HepG2 (cell line): ENCODE measurements at regions not wholly inside any gene's neighbourhood (a gene's known extent, or its start where the extent isn't known, plus 50 kb on each side); places are given as distances from the start of the nearest gene placed in this dataset.

Experiments used
- ATAC-seq: fragments of 200-7000 bp; cut with Tn5 transposase; 3 replicates; pipeline ENCODE4 v1.9.1; 2020; ENCODE audit warnings: mild to moderate bottlenecking, moderate library complexity
- BruUV-seq: library from RNA; stranded (reverse); fragments of 400-500 nt; replicated peaks from 2 replicates; lab custom pipeline; 2021; lab: Mats Ljungman, UMichigan
- CTCF ChIA-PET: fragments of 300-600 bp; formaldehyde crosslinking; extraction: SDS; loops from one replicate; lab custom pipeline; 2021; ENCODE audit warnings: low total read pairs, inconsistent platforms, low intra/inter-chr PET ratio; lab: Yijun Ruan, JAX
- POLR2A ChIA-PET: fragments of 350-600 bp; sonication (Branson Sonifier 250); formaldehyde crosslinking; loops from one replicate; lab custom pipeline; 2020; ENCODE audit warnings: antibody characterized with exemption, inconsistent platforms; lab: Yijun Ruan, JAX
- DNase-seq: peaks from one replicate; pipeline ENCODE4 v3.0.0-alpha.2; 2015; ENCODE audit warnings: low spot score
- FAIRE-seq: peaks from 3 replicates; lab custom pipeline; 2011; peaks lifted over from hg19 to GRCh38; lab: Jason Lieb, UNC
- H2AFZ ChIP-seq: one replicate; pipeline ENCODE4 v1.6.1; 2011; ENCODE audit warnings: low read length, inconsistent platforms
- H3K27ac ChIP-seq: fragments of 300-600 bp; 3 replicates; pipeline ENCODE4 v1.8.0; 2011; ENCODE audit warnings: mixed run types, mild to moderate bottlenecking, mixed read lengths, low read length, inconsistent platforms; ENCODE audit not compliant: insufficient read depth; ENCODE audit errors: extremely low read length
- H3K27me3 ChIP-seq, 2 experiments: fragments of 200-600 bp in 1 of 2; 2 replicates in 1 of 2; 3 replicates in 1 of 2; pipeline versions ENCODE4 v1.6.0 to v1.8.0; 2011; ENCODE audit warnings: low read length in 2 of 2, mild to moderate bottlenecking in 2 of 2, moderate library complexity in 2 of 2, inconsistent platforms in 1 of 2; ENCODE audit not compliant: insufficient read depth in 2 of 2, control insufficient read depth in 1 of 2
- H3K36me3 ChIP-seq, 2 experiments: fragments of 200-600 bp in 1 of 2; replicated peaks in 1 of 2; 2 replicates in 1 of 2; 3 replicates in 1 of 2; pipeline versions ENCODE4 v1.5.1 to v1.8.0; 2011; ENCODE audit warnings: low read length in 2 of 2, inconsistent platforms in 1 of 2; ENCODE audit not compliant: insufficient read depth in 2 of 2, control insufficient read depth in 1 of 2
- H3K4me1 ChIP-seq: 2 replicates; pipeline ENCODE4 v1.5.1; 2012; ENCODE audit warnings: low read length, inconsistent platforms; ENCODE audit not compliant: insufficient read depth
- H3K4me2 ChIP-seq: 2 replicates; pipeline ENCODE4 v1.6.0; 2011; ENCODE audit warnings: low read depth, low read length, inconsistent platforms
- H3K4me3 ChIP-seq, 3 experiments: fragments of 200-600 bp in 1 of 3; sonication (generic), shearing (Covaris generic) in 1 of 3; replicated peaks in 1 of 3; 2 replicates each; pipeline ENCODE4 v1.5.1; 2011 to 2016; ENCODE audit warnings: low read length in 3 of 3, inconsistent platforms in 2 of 3, low read depth in 2 of 3, mild to moderate bottlenecking in 2 of 3, control low read depth in 1 of 3, mixed read lengths in 1 of 3; ENCODE audit not compliant: insufficient read depth in 1 of 3
- H3K79me2 ChIP-seq: one replicate; pipeline ENCODE4 v1.6.1; 2011; ENCODE audit warnings: low read length, inconsistent platforms; ENCODE audit not compliant: insufficient read depth
- H3K9ac ChIP-seq: 2 replicates; pipeline ENCODE4 v1.6.0; 2011; ENCODE audit warnings: mild to moderate bottlenecking, low read depth, low read length, inconsistent platforms; ENCODE audit not compliant: insufficient read depth
- H3K9me3 ChIP-seq: 2 replicates; pipeline ENCODE4 v1.5.1; 2012; ENCODE audit warnings: mild to moderate bottlenecking, low read length
- H4K20me1 ChIP-seq: 2 replicates; pipeline ENCODE4 v1.6.0; 2011; ENCODE audit warnings: inconsistent platforms, mild to moderate bottlenecking, low read length, moderate library complexity; ENCODE audit not compliant: insufficient read depth
- EHMT2 ChIP-seq: fragments of 200-600 bp; sonication (generic); IDR thresholded peaks from 2 replicates; pipeline ENCODE4 v1.7.0; 2017; ENCODE audit warnings: antibody characterized with exemption, low read depth, low read length, borderline replicate concordance
- EP300 ChIP-seq, 3 experiments: sonication (generic) in 1 of 3; formaldehyde crosslinking in 1 of 3; IDR thresholded peaks; 2 replicates each; pipeline versions ENCODE4 v1.5.1 to v1.6.1; 2011 to 2020; ENCODE audit warnings: low read depth in 2 of 3, low read length in 2 of 3, borderline replicate concordance in 1 of 3, improper control_type of control experiment in 1 of 3, mild to moderate bottlenecking in 1 of 3, missing genetic modification reagents in 1 of 3, moderate library complexity in 1 of 3
- NR3C1 ChIP-seq: sonication (generic); formaldehyde crosslinking; IDR thresholded peaks from 2 replicates; pipeline ENCODE4 v1.4.0; 2020; ENCODE audit warnings: missing genetic modification reagents
- THAP11 ChIP-seq: IDR thresholded peaks from 2 replicates; pipeline ENCODE4 v1.6.1; 2016; ENCODE audit warnings: missing biosample characterization, missing genetic modification reagents
- TSC22D2 ChIP-seq: sonication (generic); formaldehyde crosslinking; IDR thresholded peaks from 2 replicates; pipeline ENCODE4 v1.5.1; 2020; ENCODE audit warnings: missing genetic modification reagents, mild to moderate bottlenecking, borderline replicate concordance
- ZNF782 ChIP-seq: sonication (generic); formaldehyde crosslinking; IDR thresholded peaks from 2 replicates; pipeline ENCODE4 v1.4.0; 2020; ENCODE audit warnings: missing genetic modification reagents, mild to moderate bottlenecking, borderline replicate concordance
- WGBS: methylation state at CpG from one replicate; pipeline ENCODE4 v1.1.6; 2017; ENCODE audit warnings: low lambda C conversion rate; 5-methylcytosine and 5-hydroxymethylcytosine counted together
- in situ Hi-C: cut with HindIII; loops from 2 replicates; pipeline ENCODE4 v1.10.0; 2017; ENCODE audit warnings: low pct_unique_long_range_greater_than_20kb; ENCODE audit not compliant: extremely low pct_ligation_motif_present
- intact Hi-C: fragments of 100-400 bp; cut with micrococcal nuclease; formaldehyde crosslinking; loops from one replicate; pipeline ENCODE4 v1.10.0; 2022; ENCODE audit not compliant: unreplicated experiment
- TF ChIP-seq, protein P1 (sequence below): sonication (generic); formaldehyde crosslinking; IDR thresholded peaks from 2 replicates; pipeline ENCODE4 v1.5.0; 2020; ENCODE audit warnings: mild to moderate bottlenecking, missing genetic modification reagents
- TF ChIP-seq, protein P2 (sequence below): sonication (generic); formaldehyde crosslinking; IDR thresholded peaks from 2 replicates; pipeline ENCODE4 v1.4.0; 2020; ENCODE audit warnings: missing genetic modification reagents

DNA sequence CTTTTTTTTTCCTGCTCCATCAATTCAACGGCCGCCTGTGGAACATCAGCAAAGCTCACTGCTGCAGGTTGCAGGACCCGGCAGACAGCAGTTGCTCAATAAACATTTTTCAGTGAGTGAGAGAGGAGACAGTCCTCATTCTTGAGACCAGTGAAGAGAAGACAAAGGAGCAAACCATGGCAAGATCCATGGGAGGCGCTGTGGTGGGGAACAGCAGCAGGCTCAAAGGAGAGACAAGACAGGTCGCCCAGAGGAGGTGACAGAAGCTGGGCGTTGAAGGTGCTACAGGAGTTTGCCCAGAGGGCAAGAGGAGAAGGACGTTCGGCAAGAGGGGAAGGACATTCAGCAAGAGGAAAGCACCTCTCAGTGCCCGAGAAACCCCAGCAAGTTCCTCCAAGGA lies 74.5 kb upstream of the FGFR2 start:
- peaks cover 13% of the 10 kb centered on the region for H3K4me1 ChIP-seq
- TF ChIP-seq, protein P1, sequence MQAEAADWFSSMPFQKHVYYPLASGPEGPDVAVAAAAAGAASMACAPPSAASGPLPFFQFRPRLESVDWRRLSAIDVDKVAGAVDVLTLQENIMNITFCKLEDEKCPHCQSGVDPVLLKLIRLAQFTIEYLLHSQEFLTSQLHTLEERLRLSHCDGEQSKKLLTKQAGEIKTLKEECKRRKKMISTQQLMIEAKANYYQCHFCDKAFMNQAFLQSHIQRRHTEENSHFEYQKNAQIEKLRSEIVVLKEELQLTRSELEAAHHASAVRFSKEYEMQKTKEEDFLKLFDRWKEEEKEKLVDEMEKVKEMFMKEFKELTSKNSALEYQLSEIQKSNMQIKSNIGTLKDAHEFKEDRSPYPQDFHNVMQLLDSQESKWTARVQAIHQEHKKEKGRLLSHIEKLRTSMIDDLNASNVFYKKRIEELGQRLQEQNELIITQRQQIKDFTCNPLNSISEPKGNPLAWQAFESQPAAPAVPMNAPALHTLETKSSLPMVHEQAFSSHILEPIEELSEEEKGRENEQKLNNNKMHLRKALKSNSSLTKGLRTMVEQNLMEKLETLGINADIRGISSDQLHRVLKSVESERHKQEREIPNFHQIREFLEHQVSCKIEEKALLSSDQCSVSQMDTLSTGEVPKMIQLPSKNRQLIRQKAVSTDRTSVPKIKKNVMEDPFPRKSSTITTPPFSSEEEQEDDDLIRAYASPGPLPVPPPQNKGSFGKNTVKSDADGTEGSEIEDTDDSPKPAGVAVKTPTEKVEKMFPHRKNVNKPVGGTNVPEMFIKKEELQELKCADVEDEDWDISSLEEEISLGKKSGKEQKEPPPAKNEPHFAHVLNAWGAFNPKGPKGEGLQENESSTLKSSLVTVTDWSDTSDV = no peak
- TF ChIP-seq TSC22D2 (no peak), ZNF782 (CRISPR knock-in tag) (no peak), THAP11 (CRISPR knock-in tag) (no peak), EP300 (IDR thresholded peaks at IDR 0.05; ENCODE audit: low read depth in 2 of 2, low read length in 2 of 2) (no peak), EP300 (CRISPR knock-in tag; IDR thresholded peaks at IDR 0.05; ENCODE audit: borderline replicate concordance) (no peak), NR3C1 (no peak), EHMT2 (no peak)
- TF ChIP-seq, protein P2, sequence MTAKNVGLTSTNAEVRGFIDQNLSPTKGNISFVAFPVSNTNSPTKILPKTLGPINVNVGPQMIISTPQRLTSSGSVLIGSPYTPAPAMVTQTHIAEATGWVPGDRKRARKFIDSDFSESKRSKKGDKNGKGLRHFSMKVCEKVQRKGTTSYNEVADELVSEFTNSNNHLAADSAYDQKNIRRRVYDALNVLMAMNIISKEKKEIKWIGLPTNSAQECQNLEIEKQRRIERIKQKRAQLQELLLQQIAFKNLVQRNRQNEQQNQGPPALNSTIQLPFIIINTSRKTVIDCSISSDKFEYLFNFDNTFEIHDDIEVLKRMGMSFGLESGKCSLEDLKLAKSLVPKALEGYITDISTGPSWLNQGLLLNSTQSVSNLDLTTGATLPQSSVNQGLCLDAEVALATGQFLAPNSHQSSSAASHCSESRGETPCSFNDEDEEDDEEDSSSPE = no peak
- CTCF ChIA-PET = no interaction called here
- H3K27me3 ChIP-seq = no peaks in the 10 kb centered on the region; a peak in 2 of 5 replicates
- no peak overlapping the region for H3K4me2 ChIP-seq
- H4K20me1 ChIP-seq = no peaks in the 10 kb centered on the region
- intact Hi-C loops (no loop called here), in situ Hi-C loops (no loop called here)
- H3K79me2 ChIP-seq = no peaks in the 10 kb centered on the region
- H2AFZ ChIP-seq = no peak overlapping the region
- no peak overlapping the region for H3K27ac ChIP-seq
- BruUV-seq = no TSS peak
- H3K36me3 ChIP-seq = no peaks in the 10 kb centered on the region
- POLR2A ChIA-PET = no interaction called here
- H3K4me3 ChIP-seq = no peak overlapping the region
- 51% methylated on average over 9 of the region's 9 CpGs for WGBS
- H3K9ac ChIP-seq = no peak overlapping the region
- ATAC-seq (no peak), FAIRE-seq (no peak), DNase-seq (no peak)
- no peaks in the 10 kb centered on the region for H3K9me3 ChIP-seq
